ENCODE measurements at regions not wholly inside any gene's neighbourhood (a gene's known extent, or its start where the extent isn't known, plus 50 kb on each side); places are given as distances from the start of the nearest gene placed in this dataset.
"Not testable (repeated sequence)": the region's sequence is repeated elsewhere in the genome, so short reads cannot be mapped to it uniquely, and the experiment has no call there.

DNA sequence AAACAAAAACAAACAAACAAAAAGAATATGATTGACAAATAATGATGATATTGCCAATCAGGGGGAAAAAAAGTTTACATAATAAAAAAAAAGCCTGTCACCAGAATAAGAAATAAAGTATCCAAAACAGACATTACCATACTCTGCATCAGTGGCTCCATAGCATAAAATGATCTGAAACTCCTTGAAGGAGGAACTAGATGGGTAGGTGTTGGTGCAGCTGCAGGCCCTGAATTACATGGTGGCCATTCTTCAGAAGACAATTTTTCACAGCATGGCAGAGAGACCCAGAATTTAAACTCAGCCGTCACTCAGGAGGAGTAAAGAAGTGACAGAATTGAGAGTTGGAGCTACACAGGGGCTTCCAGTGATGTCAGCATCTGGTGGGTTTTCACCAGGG is 60.2 kb downstream of the GLUL start:
- DNase-seq (ENCODE audit: low read depth in 2 of 2): no peak

DNA sequence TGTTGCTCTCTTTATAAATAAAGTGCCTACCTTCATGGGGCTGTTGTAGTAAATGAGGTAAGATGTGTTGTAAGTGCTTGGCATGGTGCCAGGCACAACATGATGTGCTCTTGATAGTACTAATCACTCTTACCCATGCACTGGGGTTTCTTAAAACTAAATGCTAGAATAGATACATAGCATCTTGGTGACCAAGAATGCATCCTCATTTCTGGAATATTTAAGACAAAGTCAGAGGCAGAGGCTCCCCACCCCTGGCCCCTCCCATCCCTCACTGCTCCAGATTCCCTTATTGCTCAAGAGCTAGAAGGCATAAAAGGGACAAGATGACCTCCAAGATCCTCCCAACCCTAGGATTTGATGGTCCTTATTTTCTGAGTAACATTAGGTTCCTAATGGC is 61.3 kb downstream of the GLUL start:
- no peak for DNase-seq (ENCODE audit: low read depth in 2 of 2)

DNA sequence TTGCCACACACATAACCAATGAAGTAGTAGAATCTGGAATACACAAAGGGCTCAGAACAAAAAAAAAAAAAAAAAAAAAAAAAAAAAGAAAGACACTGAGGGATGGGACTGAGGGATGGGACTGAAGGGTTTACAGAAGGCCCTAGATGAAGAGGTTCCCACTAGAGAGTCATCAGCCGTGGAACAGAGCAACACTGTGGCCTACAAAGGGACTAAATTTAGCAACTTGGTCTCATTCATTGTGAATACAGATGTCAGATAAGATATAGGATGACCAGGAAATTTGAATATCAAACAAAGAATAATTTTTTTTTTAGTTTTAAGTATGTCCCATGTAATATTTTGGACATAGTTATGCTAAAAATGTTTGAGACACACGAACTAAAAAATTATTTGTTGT is 62.1 kb downstream of the GLUL start:
- DNase-seq (ENCODE audit: low read depth in 2 of 2): no peak

DNA sequence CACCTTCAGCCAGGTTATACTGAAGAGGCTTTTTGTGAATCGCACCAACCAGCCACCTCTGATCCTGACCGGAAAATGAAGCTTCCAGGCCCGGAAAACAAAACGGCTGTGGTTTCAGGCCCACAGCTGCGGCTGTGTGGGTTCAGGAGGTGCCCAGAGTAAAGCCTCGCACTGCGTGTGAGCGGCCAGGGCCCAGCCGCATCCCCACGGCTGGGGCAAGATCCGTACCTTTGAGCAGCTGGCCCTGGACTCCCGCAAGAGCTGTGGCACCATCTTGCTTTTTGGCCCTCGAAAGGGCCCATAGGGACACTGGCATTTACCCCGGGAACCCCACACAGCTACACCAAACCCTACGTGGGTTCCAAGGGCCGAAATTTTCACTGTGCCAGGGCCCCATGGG is 63.0 kb downstream of the GLUL start:
- no peak for DNase-seq (ENCODE audit: low read depth in 2 of 2)

DNA sequence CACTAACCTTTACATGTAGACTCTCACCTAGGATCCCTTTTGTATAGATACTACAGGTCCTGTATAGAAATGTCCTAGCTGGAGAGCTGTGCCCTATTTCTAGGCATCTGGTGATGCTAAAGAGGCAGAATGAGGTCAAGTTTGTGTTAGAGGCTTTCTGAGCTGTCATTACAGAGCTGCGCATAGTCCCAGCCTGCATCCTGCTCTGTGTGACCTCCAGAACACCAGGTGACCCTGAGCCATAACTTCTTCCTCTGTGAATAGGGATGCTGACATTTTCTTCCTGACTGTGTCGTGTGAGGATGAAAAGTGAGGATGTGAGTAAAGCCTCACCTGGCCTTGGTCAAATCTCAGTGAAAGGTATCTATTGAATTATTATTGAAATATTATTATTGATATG is 66.3 kb downstream of the GLUL start:
- DNase-seq (ENCODE audit: low read depth in 2 of 2): no peak

DNA sequence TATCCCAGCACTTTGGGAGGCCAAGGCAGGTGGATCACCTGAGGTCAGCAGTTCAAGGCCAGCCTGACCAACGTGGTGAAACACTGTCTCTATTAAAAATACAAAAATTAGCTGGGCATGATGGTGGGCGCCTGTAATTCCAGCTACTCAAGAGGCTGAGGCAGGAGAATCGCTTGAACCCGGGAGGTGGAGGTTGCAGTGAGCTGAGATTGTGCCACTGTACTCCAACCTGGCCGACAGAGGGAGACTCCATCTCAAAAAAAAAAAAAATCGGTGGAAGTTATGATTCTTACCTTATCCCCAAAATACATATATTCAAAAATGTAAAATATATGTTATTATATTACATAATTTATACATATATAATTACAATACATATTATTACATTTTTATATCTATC is 70.1 kb downstream of the GLUL start:
- not testable (repeated sequence) for DNase-seq (ENCODE audit: low read depth in 2 of 2)

DNA sequence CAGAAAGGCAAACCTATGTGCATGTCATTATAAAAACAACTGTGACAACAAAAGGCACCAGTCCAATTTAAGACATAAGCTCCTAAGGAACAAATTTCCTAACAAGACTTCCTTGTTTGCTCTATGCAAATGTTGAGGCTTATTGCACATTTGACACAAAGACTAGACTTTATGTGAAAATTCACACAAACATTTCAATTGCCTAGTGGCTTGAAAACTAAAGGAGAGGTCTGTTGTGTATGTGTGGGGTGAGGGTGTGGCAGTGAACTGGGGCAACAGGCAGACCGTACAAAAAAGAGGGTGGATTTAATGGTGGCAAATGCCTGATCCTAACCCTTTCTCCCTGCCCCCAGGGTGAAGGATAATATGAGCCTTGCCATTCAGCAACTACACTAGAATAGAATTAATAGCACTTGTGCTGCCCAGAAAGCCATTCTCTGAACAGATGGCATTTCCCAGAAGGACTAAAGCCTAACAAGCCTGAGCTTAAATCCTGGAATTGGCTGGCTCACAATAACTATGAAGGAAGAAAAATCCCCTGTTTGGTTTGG is 73.9 kb downstream of the GLUL start:
- DNase-seq (ENCODE audit: low read depth in 2 of 2): no peak

DNA sequence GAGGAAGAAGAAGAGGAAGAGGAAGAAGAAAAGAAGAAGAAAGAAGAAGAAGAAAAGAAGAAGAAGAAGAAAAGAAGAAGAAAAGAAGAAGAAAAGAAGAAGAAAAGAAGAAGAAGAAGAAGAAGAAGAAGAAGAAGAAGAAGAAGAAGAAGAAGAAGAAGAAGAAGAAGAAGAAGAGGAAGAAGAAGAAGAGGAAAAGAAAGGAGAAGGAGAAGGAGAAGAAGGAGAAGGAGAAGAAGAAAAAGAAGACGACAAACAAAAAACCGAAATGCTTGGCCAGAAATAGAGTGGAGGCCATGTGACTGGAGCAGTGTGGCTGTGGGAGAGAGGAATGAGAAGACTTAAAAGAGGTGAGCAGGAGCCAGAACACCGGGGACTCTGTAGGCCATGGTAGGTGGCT is 75.1 kb downstream of the GLUL start:
- not testable (repeated sequence) for DNase-seq (ENCODE audit: low read depth in 2 of 2)

DNA sequence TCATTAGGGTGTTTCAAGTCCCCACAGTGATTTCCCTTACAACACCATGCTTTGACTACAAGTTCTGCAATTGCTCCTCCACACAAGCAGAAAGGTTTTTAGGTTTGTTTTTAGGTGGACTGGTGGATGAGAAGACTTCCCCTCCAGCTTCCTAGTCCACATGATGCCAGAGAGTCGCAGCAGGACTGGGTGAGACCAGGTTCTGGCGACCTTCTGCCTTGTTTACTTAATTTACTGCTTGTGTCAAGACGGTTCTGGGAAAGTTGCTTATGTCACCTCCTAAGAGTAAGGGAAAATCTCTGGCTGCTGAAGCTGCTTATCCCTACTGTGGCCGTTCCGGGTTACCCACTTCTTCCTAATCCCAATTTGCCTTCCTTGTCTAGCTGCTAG is 76.4 kb downstream of the GLUL start:
- no peak for DNase-seq (ENCODE audit: low read depth in 2 of 2)

DNA sequence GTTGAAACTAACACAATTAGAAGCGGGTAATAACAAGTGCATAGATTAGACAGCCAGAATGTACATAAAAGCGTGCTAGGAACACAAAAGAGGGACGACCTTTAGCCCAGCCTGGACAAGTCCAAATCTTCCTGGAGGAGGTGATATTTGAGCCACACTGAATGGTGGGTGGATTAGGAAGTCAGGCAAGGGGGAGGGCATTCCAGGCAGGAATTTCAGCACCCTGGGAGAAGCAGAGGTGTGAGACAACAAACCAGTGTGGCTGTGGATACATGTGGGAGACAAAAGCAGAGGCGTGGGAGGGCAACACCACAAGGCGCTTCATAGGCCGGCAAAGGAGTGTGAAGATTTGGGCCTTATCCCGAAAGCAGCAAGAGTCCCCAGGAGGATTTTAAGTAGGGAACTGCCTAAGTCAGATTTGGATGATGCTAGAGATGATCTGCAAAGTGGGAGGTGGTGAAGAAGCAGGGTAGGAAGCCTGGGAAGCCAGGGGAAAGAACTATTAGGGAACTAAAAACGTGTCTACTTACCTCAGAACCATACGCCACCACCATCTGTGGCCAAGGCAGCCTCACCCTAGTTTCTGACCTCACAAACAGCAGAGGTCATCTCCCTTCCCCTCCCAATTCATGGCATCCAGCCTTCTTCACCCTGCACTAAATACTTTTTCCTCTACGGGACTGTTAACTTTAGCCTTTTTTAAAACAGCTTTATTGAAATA is 81.8 kb downstream of the GLUL start:
- DNase-seq (ENCODE audit: low read depth in 2 of 2): no peak

DNA sequence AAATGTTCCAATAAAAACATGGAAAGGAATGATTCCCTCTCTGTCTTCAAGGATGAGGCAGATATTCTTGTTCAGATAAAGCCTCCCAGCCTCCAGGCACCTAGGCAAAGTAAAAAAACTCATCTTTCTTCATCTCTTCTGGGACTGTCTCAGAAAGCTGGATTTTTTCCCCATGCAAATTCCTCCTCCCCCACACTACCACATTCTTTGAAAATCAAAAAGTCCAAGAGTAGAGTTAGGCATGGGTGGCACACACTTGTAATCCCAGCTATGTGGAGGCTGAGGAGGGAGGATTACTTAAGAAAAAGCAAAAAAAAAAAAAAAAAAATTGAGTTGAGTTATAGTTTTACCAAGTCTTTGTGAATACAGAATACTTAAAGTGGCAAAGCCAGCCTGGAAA is 82.8 kb downstream of the GLUL start:
- no peak for DNase-seq (ENCODE audit: low read depth in 2 of 2)

DNA sequence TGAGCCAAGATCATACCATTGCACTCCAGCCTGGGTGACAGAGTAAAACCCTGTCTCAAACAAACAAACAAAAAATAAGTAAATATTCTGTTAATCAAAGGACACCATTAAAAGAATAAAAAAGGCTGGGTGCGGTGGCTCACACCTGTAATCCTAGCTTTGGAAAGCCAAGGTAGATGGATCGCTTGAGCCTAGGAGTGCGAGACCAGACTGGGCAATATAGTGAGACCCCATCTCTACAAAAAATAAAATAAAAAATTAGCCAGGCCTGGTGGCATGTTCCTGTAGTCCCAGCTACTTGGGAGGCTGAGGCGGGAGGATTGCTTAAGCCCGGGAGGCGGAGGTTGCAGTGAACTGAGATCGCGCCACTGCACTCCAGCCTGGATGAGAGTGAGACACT is 84.1 kb downstream of the GLUL start:
- not testable (repeated sequence) for DNase-seq (ENCODE audit: low read depth in 2 of 2)

DNA sequence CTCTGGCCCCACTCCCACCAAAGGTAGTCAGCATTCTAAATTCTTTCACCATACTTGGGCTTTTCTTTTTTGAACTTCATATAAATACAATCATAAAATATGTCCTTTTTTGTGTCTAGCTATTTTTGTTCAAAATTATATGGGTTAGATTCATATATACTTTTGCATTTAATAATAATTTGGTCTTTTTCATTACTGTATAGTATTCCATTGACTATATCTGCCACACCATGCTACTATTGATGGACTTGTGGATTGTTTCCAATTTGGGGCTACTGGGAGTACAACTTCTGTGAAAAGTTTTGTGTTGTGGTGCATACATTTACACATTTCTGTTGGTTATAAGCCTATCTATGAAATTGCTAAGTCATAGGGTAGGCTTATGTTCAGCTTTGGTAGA is 85.7 kb downstream of the GLUL start:
- no peak for DNase-seq (ENCODE audit: low read depth in 2 of 2)

DNA sequence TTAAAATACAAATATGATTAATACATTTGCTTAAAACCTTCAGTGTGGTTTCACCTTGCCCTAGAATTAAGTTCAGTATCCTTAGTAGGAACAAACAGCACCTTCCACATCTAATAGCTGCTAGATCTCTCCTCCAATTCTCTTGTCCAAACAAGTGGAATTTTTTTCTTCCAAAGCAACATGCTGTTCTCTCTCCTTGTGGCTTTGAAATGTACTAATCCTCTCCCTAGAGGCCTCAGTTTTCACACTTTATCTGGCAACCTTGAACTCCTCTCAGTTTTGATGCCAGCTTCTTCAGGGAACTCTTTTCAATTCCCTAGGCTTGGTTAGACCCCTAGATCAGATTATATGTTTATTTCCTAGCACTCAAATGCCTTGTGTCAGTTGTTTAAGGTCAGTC is 87.0 kb downstream of the GLUL start:
- DNase-seq (ENCODE audit: low read depth in 2 of 2): no peak

DNA sequence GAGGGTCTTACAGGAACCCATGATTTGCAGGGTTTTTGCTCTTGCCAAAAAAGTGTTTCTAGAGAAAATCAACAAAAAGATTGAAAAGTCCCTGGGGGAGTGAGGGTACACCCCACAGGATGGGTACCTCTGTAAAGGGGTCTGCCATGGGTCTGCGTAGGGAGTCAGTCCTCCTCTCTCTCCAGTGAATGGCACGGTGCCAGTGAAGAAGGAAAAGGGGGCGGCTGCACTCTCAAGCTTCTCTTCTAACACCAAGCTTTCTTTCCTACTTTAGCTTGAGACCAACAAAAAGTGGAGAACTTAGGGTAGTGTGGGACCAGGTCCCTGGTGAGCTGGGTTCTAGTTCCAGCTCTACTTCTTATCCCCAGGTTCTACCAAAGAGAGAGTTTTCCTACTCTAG is 87.4 kb downstream of the GLUL start:
- no peak for DNase-seq (ENCODE audit: low read depth in 2 of 2)

DNA sequence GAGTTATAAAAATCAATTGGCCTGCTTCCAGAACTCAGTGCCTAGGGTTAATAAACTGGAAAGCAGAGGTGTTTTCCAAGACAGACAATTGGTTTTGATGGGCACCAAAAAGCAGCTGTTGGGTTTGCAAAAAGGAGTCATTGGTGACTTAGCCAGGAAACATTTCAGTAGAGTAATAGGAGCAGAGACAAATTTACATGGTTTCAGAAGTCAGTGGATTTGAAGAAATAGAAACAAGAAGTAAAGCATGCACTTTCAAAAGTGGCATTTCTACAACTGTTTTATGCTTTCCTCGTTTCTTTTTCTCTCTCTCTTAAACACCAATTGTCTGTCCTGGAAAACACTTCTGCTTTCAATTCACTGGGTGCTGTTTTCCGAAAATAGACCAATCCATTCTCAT is 87.8 kb downstream of the GLUL start:
- DNase-seq (ENCODE audit: low read depth in 2 of 2): no peak

DNA sequence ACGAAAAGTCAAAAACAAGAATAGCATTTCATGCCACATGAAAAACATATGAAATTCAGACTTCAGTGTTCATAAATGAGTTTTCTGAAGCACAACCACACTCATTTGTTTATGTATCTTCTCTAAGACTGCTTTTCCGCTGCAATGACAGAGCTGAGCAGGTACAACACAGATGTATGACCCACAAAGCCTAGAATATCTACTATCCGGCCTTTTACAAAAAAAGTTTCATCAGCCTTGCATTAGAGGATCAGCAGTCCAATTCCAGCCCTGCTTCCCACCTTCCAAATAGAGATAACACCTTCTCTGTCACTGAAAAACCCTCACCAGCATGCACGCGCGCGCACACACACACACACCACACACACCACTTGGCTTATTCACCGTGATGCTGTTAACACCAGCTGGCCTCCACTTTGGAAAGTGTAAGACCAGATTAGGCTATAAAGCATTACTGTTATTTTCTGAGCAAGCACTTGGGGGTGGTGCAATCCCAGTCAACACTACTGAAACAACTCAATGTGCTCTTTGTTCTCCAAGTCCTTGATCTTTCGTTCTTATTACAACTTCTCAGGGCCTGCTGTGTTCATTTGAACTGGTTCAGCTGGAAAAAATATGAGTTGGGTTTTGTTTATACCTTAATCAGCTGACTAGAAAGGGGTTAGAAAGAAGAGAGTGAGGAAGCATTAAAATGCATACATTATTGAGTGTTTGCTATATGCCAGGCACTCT is 90.0 kb downstream of the GLUL start:
- DNase-seq (ENCODE audit: low read depth in 2 of 2): no peak

DNA sequence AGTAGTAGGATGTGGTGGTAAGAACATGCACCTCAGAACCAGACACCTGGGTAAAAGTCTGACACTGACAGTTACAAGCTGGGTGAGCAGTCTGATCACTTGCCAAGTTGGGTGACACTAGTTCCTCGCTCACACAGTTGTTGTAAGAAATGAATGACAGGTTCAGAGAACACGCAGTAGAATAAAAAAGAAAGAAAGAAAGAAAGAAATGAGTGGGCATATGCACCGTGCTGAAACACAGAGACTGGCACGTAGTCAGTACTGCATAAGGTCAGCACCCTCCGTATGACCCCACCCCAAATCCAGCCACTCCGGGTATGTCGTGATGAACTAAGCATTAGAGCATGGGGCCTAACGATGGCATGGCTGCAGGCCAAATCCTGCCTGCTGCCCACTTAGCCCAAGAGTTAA is 90.6 kb downstream of the GLUL start:
- no peak for DNase-seq (ENCODE audit: low read depth in 2 of 2)

DNA sequence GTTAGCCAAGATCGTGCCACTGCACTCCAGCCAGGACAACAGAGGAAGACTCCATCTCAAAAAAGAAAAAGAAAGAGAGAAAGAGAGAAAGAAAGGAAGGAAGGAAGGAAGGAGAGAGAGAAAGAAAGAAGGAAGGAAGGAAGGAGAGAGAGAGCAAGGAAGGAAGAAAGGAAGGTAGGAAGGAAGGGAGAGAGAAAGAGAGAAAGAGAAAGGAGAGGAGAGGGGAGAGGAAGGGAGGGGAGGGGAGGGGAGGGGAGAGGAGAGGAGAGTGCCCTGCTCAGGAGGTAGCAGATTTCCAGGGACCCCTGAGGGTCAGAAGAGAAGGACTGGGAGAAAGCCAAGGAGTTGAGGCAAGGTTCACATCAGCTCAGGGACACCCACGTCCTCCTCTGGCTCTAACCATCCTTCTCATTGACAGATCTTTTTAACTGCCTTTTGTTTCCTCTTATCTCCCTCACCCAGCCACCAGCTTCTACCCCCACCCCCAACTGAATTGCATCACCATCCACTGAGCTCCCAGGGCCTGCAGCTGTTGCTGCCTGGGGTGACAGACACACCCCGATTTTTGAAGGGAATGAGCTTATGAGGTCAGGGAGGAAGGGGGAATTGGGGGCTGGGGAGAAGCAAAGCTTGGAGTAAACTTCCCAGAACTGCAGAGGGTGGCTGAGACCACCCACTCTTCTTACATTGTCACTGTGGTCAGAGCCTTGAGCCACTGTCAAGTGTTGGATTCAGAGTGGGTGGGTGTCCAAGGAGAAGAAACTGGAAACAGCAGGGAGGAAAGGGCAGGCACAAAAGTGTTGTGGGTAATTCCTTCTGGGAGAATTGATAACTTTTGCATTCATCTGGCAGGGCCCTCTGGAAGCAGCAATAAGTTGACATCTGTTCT is 91.6 kb downstream of the GLUL start:
- no peak for DNase-seq (ENCODE audit: low read depth in 2 of 2)

DNA sequence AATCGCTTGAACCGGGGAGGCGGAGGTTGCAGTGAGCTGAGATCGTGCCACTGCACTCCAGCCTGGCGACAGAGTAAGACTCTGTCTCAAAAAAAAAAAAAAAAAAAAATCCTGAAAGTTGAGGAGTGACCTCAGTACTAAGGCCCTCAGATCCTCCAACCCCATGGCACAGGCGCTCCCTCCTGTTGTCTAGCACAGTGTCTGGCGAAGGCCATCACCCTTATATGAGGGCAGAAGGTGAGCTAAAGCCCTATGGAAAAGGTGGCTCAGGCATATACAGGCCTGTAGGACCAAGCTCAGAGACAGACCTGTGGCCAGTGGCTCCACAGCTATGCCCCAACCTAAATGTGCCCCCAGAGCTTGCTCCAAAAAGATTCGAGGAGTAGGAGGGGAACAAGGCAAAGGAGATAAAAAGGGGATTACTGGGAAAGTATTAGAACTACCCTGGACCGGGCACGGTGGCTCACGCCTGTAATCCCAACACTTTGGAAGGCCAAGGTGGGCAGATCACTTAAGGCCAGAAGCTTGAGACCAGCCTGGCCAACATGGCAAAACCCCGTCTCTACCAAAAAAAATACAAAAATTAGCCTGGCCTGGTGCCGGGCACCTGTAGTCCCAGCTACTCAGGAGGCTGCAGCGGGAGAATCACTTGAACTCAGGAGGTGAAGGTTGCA is 92.4 kb downstream of the GLUL start:
- DNase-seq (ENCODE audit: low read depth in 2 of 2): not testable (repeated sequence)

DNA sequence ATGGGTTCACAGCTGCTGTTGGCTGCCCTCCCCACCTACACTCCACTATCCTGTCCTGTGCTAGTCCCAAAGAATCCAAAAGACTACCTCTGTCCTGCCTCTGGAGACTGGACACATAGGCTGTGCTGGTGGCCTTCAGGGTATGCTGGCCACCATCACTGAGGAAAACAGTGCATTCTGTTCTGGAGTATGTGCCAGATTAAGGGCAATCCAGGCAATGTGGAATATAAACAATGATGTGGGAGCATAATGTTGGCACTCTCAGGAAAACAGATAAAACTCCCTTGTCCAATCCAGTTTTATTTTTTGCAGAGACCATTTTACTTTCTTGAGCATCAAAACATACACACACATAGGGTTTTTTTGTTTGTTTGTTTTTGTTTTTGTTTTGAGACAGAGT is 94.3 kb downstream of the GLUL start:
- no peak for DNase-seq (ENCODE audit: low read depth in 2 of 2)

DNA sequence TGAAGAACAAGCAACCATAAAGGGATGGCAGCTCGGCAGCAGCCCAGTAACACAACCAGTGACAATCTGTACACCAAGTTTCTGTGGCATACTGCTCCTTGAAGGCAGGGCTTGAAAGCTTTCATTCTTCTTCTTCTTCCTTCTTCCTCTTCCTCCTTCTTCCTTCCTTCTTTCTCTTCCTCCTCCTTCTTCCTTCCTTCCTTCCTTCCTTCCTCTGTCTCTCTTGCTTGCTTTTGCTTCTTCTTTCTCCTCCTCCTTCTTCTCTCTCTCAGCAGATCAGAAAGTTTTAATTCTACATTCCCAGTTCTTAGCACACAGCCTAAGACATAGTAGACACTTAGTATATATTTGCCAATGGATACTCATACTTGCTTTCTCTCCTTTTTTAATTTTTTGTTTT is 95.9 kb downstream of the GLUL start:
- DNase-seq (ENCODE audit: low read depth in 2 of 2): no peak
